Fibroblast of peridontal ligament (primary cell): ENCODE measurements at regions not wholly inside any gene's neighbourhood (a gene's known extent, or its start where the extent isn't known, plus 50 kb on each side); places are given as distances from the start of the nearest gene placed in this dataset.
A peak's percentile ranks its signal among the peaks of the same experiment; 100 is the strongest.

Experiments
- DNase-seq: peaks from one replicate; pipeline ENCODE4 v3.0.0-alpha.2; 2010; ENCODE audit errors: extremely low read depth

- peak; percentile 56 for DNase-seq
Observed at GRCh38 chr4:14434483-14434882, 567.8 kb upstream of the CPEB2 start.

- peak; percentile 69 for DNase-seq
Observed at GRCh38 chr4:14434916-14435315, 567.4 kb upstream of the CPEB2 start.

- no peak for DNase-seq
Observed at GRCh38 chr4:14441561-14441960, 560.7 kb upstream of the CPEB2 start.

GRCh38 chr4:14445882-14446281, 556.4 kb upstream of the CPEB2 start:
- DNase-seq = peak; percentile 6

- peak; percentile 14 for DNase-seq
Observed at GRCh38 chr4:14446311-14446710, 556.0 kb upstream of the CPEB2 start.

DNA sequence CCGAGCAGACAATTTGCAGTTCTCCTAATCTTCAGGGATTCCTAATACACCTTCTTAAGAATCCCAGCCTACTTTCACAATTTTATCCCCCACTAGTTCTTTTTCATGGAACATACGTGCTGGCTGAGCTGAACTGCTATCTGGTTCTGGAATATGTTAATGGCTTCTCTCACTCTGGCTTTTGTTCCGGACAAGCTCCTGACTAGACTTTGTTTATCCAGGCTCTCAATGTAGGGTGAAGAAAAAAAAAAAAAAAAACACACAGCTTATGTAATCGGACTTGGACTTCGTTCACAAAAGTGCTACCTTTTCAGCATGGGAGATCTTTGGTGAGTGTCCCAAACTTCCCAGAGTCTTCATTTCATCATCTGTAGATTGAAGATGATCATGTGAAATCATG, 555.4 kb upstream of the CPEB2 start:
- DNase-seq = no peak

DNA sequence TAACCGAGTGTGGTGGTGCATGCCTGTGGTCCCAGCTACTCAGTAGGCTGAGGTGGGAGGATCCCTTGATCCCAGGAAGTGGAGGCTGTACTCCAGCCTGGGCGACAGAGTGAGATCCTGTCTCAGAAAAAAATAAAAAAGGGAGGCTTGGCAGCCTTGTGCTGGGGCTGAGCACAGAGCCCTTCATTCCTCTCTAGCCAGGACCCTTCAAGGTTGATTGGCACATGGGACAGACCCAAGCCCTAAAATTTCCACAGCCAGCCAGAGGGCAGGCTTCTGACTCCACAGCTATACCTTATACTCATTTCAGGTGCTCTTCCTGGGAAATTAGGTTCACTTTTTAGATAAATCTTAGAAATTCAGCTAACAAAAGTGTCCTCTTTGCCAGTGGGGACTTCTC, 553.0 kb upstream of the CPEB2 start:
- no peak for DNase-seq

DNA sequence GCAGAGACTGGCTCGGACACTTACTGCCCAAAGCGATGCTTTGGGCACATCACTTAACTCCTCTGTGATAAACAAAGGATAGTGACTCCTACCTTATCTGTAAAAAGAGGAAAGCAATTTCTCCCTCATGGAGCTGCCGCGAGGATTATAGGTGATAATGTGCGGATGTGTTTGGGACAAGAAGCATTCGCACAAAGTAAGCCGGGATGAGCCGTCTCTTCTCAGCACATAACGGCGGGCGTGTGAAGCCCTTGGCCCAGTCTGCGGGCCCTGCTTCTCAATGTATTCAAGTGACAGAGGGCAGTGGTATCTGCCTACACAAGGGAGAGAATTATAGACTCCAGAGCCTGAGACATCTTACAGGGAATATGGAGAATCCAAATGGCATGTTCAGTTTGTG, 550.3 kb upstream of the CPEB2 start:
- no peak for DNase-seq

DNA sequence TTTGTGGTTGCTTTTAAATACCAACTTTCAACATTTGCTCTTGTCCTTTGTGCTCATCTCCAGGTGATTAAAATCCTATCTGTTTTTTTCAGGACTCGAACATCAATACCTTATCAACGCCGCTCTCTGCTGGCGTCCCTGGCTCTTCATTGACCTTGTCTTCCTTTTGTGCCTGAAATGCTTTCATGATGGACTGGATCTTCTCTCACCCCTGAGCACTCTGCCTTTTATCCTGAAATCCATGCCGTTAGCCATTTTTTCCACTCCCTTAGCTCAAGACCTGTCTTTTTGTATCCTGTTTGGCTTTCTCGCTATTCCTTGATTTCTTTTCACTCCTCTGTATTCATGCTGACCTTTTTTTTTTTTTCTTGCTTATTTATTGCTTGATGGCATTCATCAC, 549.5 kb upstream of the CPEB2 start:
- DNase-seq = no peak

DNA sequence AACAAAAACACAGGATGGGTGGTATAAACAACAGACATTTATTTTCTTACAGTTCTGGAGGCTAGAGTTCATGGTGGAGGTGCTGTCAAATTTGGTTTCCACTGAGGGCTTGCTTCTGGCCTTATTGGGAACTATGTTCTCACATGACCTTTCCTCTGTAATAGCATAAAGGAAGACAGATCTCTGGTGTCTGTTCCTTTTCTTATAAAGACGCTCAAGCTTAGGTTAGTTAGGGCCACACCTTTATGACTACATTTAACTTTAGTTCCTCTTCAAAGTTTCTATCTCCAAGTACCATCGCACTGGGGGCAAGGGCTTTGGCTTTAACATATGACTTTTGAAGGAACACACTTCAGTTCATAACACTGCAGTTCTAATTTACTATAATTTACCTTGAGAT, 543.8 kb upstream of the CPEB2 start:
- DNase-seq = no peak

DNA sequence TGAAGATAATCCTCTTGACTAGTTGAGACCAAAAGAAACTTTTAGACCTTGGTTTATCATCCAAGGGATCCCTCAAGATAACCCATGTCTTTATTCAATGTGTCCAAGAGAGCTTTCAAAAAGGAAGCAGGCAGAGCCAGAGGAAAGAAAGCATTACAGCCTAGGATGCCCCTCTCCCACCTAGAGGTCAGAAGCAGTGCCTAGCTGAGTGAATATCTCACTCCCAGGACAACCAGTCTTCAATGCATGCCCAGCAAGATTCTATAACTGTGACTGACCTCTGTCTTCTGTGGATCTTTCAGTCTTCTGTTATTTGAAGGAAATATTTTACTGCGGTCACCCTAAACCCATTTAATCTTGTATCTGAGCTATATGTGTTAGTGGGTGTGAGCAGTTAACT, 537.2 kb upstream of the CPEB2 start:
- no peak for DNase-seq

GRCh38 chr4:14465507-14465906, 536.8 kb upstream of the CPEB2 start:
- no peak for DNase-seq

DNA sequence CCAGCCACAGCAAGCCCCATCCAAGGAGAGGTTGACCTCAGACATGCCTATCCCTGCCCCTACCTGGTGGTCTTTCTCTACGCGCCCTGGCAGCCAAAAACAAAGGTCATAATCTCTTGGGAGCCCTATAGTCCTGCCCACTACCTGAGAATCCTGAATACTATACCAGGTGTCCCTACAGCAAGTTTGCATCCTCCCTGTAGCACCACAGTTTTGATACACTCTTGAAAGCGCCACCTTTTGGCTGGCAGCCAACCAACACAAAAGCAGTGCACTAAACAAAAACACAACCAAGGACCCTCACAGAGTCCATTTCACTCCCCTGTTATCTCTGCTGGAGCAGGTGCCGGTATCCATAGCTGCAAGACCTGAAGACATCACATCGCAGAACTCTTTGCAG, 523.8 kb upstream of the CPEB2 start:
- no peak for DNase-seq

GRCh38 chr4:14496408-14496807, 505.9 kb upstream of the CPEB2 start:
- no peak for DNase-seq

- no peak for DNase-seq
Observed at GRCh38 chr4:14496969-14497368, 505.3 kb upstream of the CPEB2 start.

GRCh38 chr4:14504162-14504561, 498.1 kb upstream of the CPEB2 start:
- DNase-seq = no peak

DNA sequence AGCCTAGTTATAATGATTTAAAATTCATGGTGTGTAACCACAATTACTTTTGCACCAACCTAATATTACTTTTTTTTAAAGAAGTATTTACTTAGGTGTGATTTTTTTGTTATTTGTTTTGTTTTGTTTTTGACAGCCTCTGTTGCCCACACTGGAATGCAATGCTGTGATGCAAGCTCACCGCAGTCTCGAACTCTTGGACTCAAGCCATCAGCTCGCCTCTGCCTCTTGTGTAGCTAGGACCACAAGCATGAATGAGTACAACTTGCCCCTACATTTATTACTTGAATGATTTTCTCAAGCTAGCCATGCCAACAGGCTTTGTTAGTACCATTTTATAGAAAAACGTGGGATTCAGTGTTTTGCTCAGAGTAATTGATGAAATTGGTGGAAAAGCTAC, 488.8 kb upstream of the CPEB2 start:
- peak; percentile 46 for DNase-seq

DNA sequence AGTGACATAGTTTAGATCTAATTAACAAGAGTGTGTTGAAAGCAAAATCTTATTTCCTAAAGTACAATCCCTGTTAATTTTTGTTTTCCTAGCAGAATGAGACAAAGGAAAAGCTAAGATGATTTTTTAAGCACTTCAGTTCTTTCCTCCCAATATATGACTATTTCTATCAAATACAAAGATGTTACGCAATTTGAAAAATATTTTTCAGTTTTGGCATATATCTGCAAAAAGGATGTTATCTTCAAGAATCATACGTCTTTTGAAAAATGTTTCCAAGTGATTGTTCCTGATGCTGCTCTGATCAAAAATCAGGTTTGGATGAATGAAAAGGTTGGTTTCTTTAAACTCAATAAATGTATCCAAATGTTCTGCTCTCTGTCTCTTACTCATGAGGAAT, 486.7 kb upstream of the CPEB2 start:
- no peak for DNase-seq

- DNase-seq = peak; percentile 14
Observed at GRCh38 chr4:14518136-14518535, 484.1 kb upstream of the CPEB2 start.

DNA sequence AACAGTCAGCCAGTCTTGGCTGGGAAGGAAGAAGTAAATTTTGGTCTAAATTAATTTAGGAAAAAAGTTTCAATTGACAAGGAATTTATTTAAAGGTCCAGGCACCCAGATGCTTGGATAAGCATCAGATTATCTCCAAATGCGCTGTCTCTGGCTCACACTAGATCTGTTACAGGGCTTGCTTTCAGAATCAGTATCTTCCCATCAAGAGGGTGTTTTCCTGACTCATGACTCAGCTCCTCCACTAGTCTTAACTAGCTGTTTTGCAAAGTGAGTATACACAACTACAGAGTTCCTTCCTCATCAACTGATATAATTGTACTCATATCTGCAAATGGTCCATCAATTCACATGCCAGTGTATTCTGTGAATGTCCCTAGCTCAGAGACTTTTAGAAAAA, 482.1 kb upstream of the CPEB2 start:
- DNase-seq = peak; percentile 54

GRCh38 chr4:14524276-14524675, 478.0 kb upstream of the CPEB2 start:
- DNase-seq = no peak

DNA sequence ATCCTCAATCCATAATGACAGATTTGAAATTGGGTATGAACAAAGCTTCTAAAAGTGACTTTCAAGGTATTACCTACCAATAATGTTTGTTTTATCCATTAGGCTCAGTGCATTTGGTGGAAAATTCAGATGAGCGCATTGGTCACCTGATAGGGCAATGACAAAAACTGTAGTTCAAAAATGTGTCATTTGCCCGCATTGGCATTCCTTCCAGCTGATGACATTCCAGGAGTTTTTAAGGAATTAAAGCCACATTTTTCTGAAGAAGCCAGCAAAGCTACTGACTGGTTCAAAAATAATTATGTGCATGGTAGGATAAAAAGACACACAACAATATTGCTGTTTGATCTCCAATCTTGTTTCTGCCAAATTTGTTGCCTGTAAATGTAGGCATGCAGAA, 473.4 kb upstream of the CPEB2 start:
- DNase-seq = no peak

DNA sequence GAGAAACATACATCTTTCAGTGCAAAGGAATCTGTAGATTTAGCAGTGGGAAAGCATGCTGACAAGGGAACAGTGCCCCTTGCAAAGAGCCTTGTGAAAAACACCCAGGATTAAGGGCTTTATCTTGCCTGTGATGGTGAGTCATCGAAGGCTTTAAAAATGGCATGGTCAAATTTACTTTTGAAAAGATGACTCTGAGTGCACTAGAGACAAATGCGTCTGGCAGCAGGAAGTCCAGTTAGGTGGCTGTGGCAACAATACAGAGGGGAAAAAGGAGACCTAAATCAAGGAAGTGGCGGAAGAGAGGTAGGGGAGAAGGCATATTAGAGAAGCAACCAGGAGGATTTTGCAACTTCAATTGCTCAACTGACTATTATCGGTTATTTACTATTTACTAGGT, 472.6 kb upstream of the CPEB2 start:
- DNase-seq = peak; percentile 18

DNA sequence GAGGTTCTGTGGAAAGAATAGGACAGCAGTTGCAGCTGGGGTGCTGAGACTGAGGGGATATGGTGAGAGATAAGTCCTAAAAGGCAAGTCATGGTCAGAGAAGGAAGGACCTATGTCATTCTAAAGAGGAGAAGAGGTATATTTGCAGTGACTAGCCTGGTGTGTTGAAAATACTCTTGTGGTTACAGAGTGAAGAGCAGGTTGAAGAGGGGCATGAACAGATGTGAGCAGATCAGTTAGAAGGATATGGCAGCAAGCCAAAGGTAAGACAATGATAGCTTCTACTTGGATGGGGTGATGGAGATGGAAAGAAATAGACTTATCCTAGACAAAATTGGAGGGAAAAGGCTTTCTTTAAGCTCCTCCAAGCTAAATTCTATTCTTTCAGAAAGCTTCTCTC, 469.8 kb upstream of the CPEB2 start:
- no peak for DNase-seq

GRCh38 chr4:14539246-14539645, 463.0 kb upstream of the CPEB2 start:
- no peak for DNase-seq
